ENCODE measurements at regions not wholly inside any gene's neighbourhood (a gene's known extent, or its start where the extent isn't known, plus 50 kb on each side); places are given as distances from the start of the nearest gene placed in this dataset.

DNA sequence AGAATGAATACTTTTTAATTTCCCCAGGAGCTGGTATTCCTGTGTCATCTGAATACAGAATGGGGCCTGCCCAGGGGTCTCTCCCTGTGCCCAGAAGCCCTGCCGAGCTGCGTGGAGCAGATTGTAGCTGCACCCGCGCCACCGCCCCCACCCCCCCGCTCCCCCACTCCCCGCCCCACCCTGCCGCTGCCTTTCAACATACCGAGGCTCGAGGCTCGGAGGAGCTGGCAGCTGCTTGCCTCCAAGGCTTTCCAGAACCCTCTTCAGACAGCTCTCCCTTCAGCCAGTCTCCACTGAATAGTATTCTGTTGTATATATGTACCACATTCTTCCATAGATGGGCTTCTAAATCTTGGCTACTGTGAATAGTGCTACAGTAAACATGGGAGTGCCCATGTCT lies 150.7 kb downstream of the TSN start:
- no peak overlapping the region for H2AFZ ChIP-seq (ENCODE audit: insufficient read depth, low read depth, low read length, poor library complexity, severe bottlenecking)
- no CpG with 5 or more reads among the region's 11 CpGs for WGBS (ENCODE audit: insufficient coverage)

DNA sequence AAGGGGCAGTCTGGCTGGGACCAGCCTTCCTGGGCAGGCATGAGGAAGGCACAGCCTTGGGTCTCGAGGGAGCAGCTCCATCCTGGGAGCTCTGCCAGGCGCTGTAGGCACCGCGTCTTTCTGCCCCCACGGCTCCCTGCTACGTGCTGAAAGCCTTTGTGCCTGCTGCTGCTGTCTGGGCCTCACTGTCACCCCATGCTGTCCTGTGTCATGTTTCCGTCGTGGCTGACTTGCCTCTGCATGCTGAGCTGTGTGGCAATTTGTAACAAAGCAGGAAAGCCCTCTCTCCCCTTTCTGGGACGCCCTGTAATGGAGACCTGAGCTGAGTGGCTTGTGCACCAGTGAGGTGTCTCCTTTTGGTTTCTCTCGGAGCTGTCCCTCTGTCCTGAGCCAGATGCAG lies 152.5 kb downstream of the TSN start:
- H3K27me3 Mint-ChIP-seq (ENCODE audit: low read depth in 3 of 3): peaks cover 1 to 4% (median 2%) of the 10 kb centered on the region in 3 donors
- DNase-seq: no peak
- H4K20me1 ChIP-seq (ENCODE audit: insufficient read depth, low read length): no peaks in the 10 kb centered on the region
- H3K4me3 ChIP-seq (replicated peaks in 1 of 3; ENCODE audit: low read depth in 2 of 3, low read length in 3 of 3): no peak overlapping the region
- peaks cover 0 to 2% (median 0%) of the 10 kb centered on the region in 7 donors for H3K9me3 Mint-ChIP-seq
- no peak overlapping the region for H3K4me2 ChIP-seq (replicated peaks; ENCODE audit: extremely low read depth, low read length, poor library complexity, severe bottlenecking)
- H3K9ac ChIP-seq (ENCODE audit: insufficient read depth, low read length, poor library complexity, severe bottlenecking): no peak overlapping the region
- H3K4me1 Mint-ChIP-seq: no peaks in the 10 kb centered on the region
- no peaks in the 10 kb centered on the region for H3K36me3 Mint-ChIP-seq
- no peak overlapping the region for H3K27ac Mint-ChIP-seq
- H2AFZ ChIP-seq (ENCODE audit: insufficient read depth, low read depth, low read length, poor library complexity, severe bottlenecking): no peak overlapping the region
- TF ChIP-seq, protein P1, sequence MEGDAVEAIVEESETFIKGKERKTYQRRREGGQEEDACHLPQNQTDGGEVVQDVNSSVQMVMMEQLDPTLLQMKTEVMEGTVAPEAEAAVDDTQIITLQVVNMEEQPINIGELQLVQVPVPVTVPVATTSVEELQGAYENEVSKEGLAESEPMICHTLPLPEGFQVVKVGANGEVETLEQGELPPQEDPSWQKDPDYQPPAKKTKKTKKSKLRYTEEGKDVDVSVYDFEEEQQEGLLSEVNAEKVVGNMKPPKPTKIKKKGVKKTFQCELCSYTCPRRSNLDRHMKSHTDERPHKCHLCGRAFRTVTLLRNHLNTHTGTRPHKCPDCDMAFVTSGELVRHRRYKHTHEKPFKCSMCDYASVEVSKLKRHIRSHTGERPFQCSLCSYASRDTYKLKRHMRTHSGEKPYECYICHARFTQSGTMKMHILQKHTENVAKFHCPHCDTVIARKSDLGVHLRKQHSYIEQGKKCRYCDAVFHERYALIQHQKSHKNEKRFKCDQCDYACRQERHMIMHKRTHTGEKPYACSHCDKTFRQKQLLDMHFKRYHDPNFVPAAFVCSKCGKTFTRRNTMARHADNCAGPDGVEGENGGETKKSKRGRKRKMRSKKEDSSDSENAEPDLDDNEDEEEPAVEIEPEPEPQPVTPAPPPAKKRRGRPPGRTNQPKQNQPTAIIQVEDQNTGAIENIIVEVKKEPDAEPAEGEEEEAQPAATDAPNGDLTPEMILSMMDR (IDR thresholded peaks at IDR 0.05): no peak
- no peaks in the 10 kb centered on the region for H3K9me3 ChIP-seq (replicated peaks in 1 of 2; ENCODE audit: control insufficient read depth in 1 of 2, insufficient read depth in 1 of 2, low read length in 2 of 2)
- H3K36me3 ChIP-seq (replicated peaks in 1 of 2; ENCODE audit: control insufficient read depth in 1 of 2, insufficient read depth in 2 of 2, low read length in 2 of 2): no peaks in the 10 kb centered on the region
- H3K79me2 ChIP-seq (ENCODE audit: insufficient read depth, low read length): no peaks in the 10 kb centered on the region
- intact Hi-C loops (cut with micrococcal nuclease): no loop called here
- H3K4me1 ChIP-seq (ENCODE audit: control insufficient read depth in 1 of 2, insufficient read depth in 2 of 2, low read length in 2 of 2): no peaks in the 10 kb centered on the region
- no peaks in the 10 kb centered on the region for H3K27me3 ChIP-seq (ENCODE audit: control insufficient read depth in 2 of 2, insufficient read depth in 2 of 2, low read length in 2 of 2)
- no peak overlapping the region for H3K4me3 Mint-ChIP-seq
- no peak overlapping the region for H3K27ac ChIP-seq (ENCODE audit: low read depth in 1 of 2, low read length in 2 of 2)
- WGBS (ENCODE audit: insufficient coverage): 84% methylated on average over 9 of the region's 10 CpGs

More for the DNA sequence above, 150.7 kb downstream of the TSN start:
- Histone ChIP-seq H3K27ac (ENCODE audit: low read depth in 1 of 2, low read length in 2 of 2) (no peak overlapping the region), H3K4me1 (ENCODE audit: control insufficient read depth in 1 of 2, insufficient read depth in 2 of 2, low read length in 2 of 2) (no peaks in the 10 kb centered on the region), H3K27me3 (ENCODE audit: control insufficient read depth in 2 of 2, insufficient read depth in 2 of 2, low read length in 2 of 2) (no peaks in the 10 kb centered on the region), H3K79me2 (ENCODE audit: insufficient read depth, low read length) (no peaks in the 10 kb centered on the region), H3K4me2 (replicated peaks; ENCODE audit: extremely low read depth, low read length, poor library complexity, severe bottlenecking) (no peak overlapping the region), H3K36me3 (replicated peaks in 1 of 2; ENCODE audit: control insufficient read depth in 1 of 2, insufficient read depth in 2 of 2, low read length in 2 of 2) (no peaks in the 10 kb centered on the region), H3K9me3 (replicated peaks in 1 of 2; ENCODE audit: control insufficient read depth in 1 of 2, insufficient read depth in 1 of 2, low read length in 2 of 2) (no peaks in the 10 kb centered on the region), H3K4me3 (replicated peaks in 1 of 3; ENCODE audit: low read depth in 2 of 3, low read length in 3 of 3) (no peak overlapping the region), H3K9ac (ENCODE audit: insufficient read depth, low read length, poor library complexity, severe bottlenecking) (no peak overlapping the region), H4K20me1 (ENCODE audit: insufficient read depth, low read length) (no peaks in the 10 kb centered on the region)
- no peak overlapping the region for H3K27ac Mint-ChIP-seq
- peaks cover 1 to 4% (median 4%) of the 10 kb centered on the region in 3 donors for H3K27me3 Mint-ChIP-seq (ENCODE audit: low read depth in 3 of 3)
- H3K4me3 Mint-ChIP-seq: no peak overlapping the region
- H3K36me3 Mint-ChIP-seq: no peaks in the 10 kb centered on the region
- H3K9me3 Mint-ChIP-seq: peaks cover 0 to 2% (median 0%) of the 10 kb centered on the region in 7 donors
- H3K4me1 Mint-ChIP-seq: no peaks in the 10 kb centered on the region
- intact Hi-C loops (cut with micrococcal nuclease): no loop called here
- no peak for DNase-seq
- TF ChIP-seq, protein P1 (IDR thresholded peaks at IDR 0.05): no peak
